Endothelial cell of umbilical vein (primary cell): ENCODE measurements at regions not wholly inside any gene's neighbourhood (a gene's known extent, or its start where the extent isn't known, plus 50 kb on each side); places are given as distances from the start of the nearest gene placed in this dataset.

Experiments used
- BruUV-seq: library from RNA; stranded (reverse); fragments of 400-500 nt; replicated peaks from 2 replicates; lab custom pipeline; 2021; lab: Mats Ljungman, UMichigan
- CTCF ChIA-PET: fragments of 300-600, 350-600 bp; sonication (Branson Sonifier 250); formaldehyde crosslinking; loops from one replicate; lab custom pipeline; 2021; ENCODE audit warnings: antibody characterized with exemption, inconsistent platforms; lab: Charles Lee
- POLR2A ChIA-PET: fragments of 300-600, 350-600 bp; sonication (Branson Sonifier 250); formaldehyde crosslinking; loops from one replicate; lab custom pipeline; 2021; ENCODE audit warnings: antibody characterized with exemption, inconsistent platforms; lab: Charles Lee
- DNase-seq: peaks from one replicate; pipeline ENCODE4 v3.0.0-alpha.2; 2011; ENCODE audit warnings: low read depth, low spot score
- FAIRE-seq: peaks from 2 replicates; lab custom pipeline; 2011; peaks lifted over from hg19 to GRCh38; lab: Jason Lieb, UNC
- H2AFZ ChIP-seq: 2 replicates; pipeline ENCODE4 v1.6.0; 2012; ENCODE audit warnings: low read depth, low read length, control low read depth, inconsistent platforms
- H3K27ac ChIP-seq: 2 replicates; pipeline ENCODE4 v1.5.1; 2011; ENCODE audit warnings: low read depth, mild to moderate bottlenecking, control low read depth, low read length, moderate library complexity; ENCODE audit not compliant: insufficient read depth
- H3K27me3 ChIP-seq, 2 experiments: 2 replicates each; pipeline versions ENCODE4 v1.6.0 to v1.6.1; 2011; ENCODE audit warnings: low read length in 2 of 2, mixed read lengths in 1 of 2; ENCODE audit not compliant: control insufficient read depth in 2 of 2, insufficient read depth in 2 of 2
- H3K36me3 ChIP-seq, 2 experiments: 2 replicates in 1 of 2; 3 replicates in 1 of 2; pipeline ENCODE4 v1.5.1; 2011; ENCODE audit warnings: low read length in 2 of 2, mild to moderate bottlenecking in 1 of 2, moderate library complexity in 1 of 2; ENCODE audit not compliant: control insufficient read depth in 2 of 2, insufficient read depth in 2 of 2; ENCODE audit errors: extremely low read depth in 1 of 2
- H3K4me1 ChIP-seq: 3 replicates; pipeline ENCODE4 v1.5.1; 2011; ENCODE audit warnings: mild to moderate bottlenecking, low read length; ENCODE audit not compliant: control insufficient read depth, insufficient read depth; ENCODE audit errors: extremely low read depth
- H3K4me2 ChIP-seq: 2 replicates; pipeline ENCODE4 v1.6.1; 2011; ENCODE audit warnings: low read length, control low read depth, mixed read lengths; ENCODE audit not compliant: insufficient read depth
- H3K4me3 ChIP-seq, 3 experiments: fragments of 200-600 bp in 1 of 3; sonication (generic), shearing (Covaris generic) in 1 of 3; replicated peaks in 1 of 3; 2 replicates each; pipeline ENCODE4 v1.5.1; 2011 to 2016; ENCODE audit warnings: control low read depth in 3 of 3, low read length in 3 of 3, mild to moderate bottlenecking in 2 of 3, inconsistent platforms in 1 of 3, low read depth in 1 of 3, moderate library complexity in 1 of 3; ENCODE audit not compliant: insufficient read depth in 1 of 3
- H3K79me2 ChIP-seq: 2 replicates; pipeline ENCODE4 v1.6.0; 2012; ENCODE audit warnings: low read length, inconsistent platforms; ENCODE audit not compliant: control insufficient read depth, insufficient read depth
- H3K9ac ChIP-seq: replicated peaks from 2 replicates; pipeline ENCODE3; 2011; ENCODE audit warnings: low read length, control low read depth; ENCODE audit not compliant: insufficient read depth; ENCODE audit errors: extremely low read depth
- H3K9me1 ChIP-seq: replicated peaks from 3 replicates; pipeline ENCODE4 v1.6.0; 2011; ENCODE audit warnings: mild to moderate bottlenecking, low read length; ENCODE audit not compliant: control insufficient read depth, insufficient read depth; ENCODE audit errors: extremely low read depth
- H3K9me3 ChIP-seq: replicated peaks from 2 replicates; pipeline ENCODE4 v1.5.1; 2012; ENCODE audit warnings: low read length, inconsistent platforms; ENCODE audit not compliant: control insufficient read depth, insufficient read depth
- H4K20me1 ChIP-seq: replicated peaks from 2 replicates; pipeline ENCODE3; 2011; ENCODE audit warnings: mild to moderate bottlenecking, low read length; ENCODE audit not compliant: control insufficient read depth, insufficient read depth; ENCODE audit errors: extremely low read depth
- EZH2 ChIP-seq: IDR thresholded peaks from 2 replicates; pipeline ENCODE4 v1.6.1; 2012; ENCODE audit warnings: borderline replicate concordance, low read depth, mild to moderate bottlenecking, moderate library complexity, low read length, inconsistent platforms; ENCODE audit not compliant: severe bottlenecking
- FOS ChIP-seq: IDR thresholded peaks from 2 replicates; pipeline ENCODE4 v1.6.1; 2011; ENCODE audit warnings: mild to moderate bottlenecking, low read length, moderate library complexity, borderline replicate concordance; ENCODE audit not compliant: insufficient read depth
- GATA2 ChIP-seq: IDR thresholded peaks from 2 replicates; pipeline ENCODE4 v1.7.0; 2011; ENCODE audit warnings: low read depth, mild to moderate bottlenecking, moderate library complexity, mixed read lengths, low read length; ENCODE audit not compliant: insufficient read length, insufficient read depth
- JUN ChIP-seq: IDR thresholded peaks from 2 replicates; pipeline ENCODE4 v1.6.1; 2011; ENCODE audit warnings: borderline replicate concordance, low read depth; ENCODE audit not compliant: insufficient read length, insufficient read depth
- MAX ChIP-seq: IDR thresholded peaks from 2 replicates; pipeline ENCODE4 v1.6.1; 2011; ENCODE audit not compliant: insufficient read depth, insufficient read length
- POLR2A ChIP-seq: IDR thresholded peaks from 2 replicates; pipeline ENCODE4 v1.6.1; 2012; ENCODE audit warnings: low read depth, mild to moderate bottlenecking, control low read depth, low read length
- dilution Hi-C: fragments of 300-500 bp; cut with MboI; formaldehyde crosslinking; loops from one replicate; pipeline ENCODE4 v1.15.0; 2019; ENCODE audit warnings: low sequenced_read_pairs; ENCODE audit not compliant: extremely low pct_ligation_motif_present
- intact Hi-C: fragments of 100-400 bp; cut with micrococcal nuclease; formaldehyde crosslinking; loops from one replicate; pipeline ENCODE4 v1.10.0; 2022
- TF ChIP-seq, protein P1 (sequence below), 2 donors: IDR thresholded peaks; 1 replicate in 1 of 2; 2 replicates in 1 of 2; pipeline ENCODE4 v1.5.1; 2011; ENCODE audit warnings: low read length in 2 of 2, mild to moderate bottlenecking in 2 of 2, moderate library complexity in 2 of 2, control low read depth in 1 of 2, inconsistent platforms in 1 of 2, low read depth in 1 of 2; ENCODE audit not compliant: insufficient read depth in 1 of 2; ENCODE audit errors: extremely low read depth in 1 of 2

DNA sequence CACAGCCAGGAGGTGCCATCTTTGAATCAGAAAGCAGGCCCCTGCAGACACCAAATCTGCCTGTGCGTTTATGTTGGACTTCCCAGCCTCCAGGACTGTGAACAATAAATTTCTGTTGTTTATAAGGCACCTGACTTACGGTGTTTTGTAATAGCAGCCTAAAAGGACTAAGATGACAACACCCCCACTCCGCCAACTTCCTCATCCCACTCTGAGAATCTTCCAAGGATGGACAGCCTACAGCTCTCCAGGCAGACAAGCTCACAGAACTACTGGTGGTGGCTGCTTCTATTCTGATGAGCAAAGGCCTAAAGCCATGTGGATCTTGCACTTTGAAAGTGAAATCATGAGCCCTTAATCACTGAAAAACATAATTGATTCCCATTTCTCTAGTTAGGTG, 449.2 kb downstream of the TSHZ3 start:
- no peak overlapping the region for H3K4me3 ChIP-seq
- no peak overlapping the region for H2AFZ ChIP-seq
- intact Hi-C loops (loop anchor here (5.0 kb wide), 1 partner anchor 232 kb away; no protein-coding TSS in a partner anchor), dilution Hi-C loops (no loop called here)
- no peak overlapping the region for H3K9ac ChIP-seq
- no peaks in the 10 kb centered on the region for H4K20me1 ChIP-seq
- peaks cover 8% of the 10 kb centered on the region for H3K9me3 ChIP-seq
- FAIRE-seq (no peak), DNase-seq (no peak)
- H3K79me2 ChIP-seq = no peaks in the 10 kb centered on the region
- H3K4me2 ChIP-seq = no peak overlapping the region
- CTCF ChIA-PET = no interaction called here
- no peaks in the 10 kb centered on the region for H3K27me3 ChIP-seq
- no peaks in the 10 kb centered on the region for H3K36me3 ChIP-seq
- no peak overlapping the region for H3K27ac ChIP-seq
- H3K9me1 ChIP-seq = no peaks in the 10 kb centered on the region
- POLR2A ChIA-PET = no interaction called here
- BruUV-seq = no TSS peak
- TF ChIP-seq POLR2A (no peak), GATA2 (no peak)
- H3K4me1 ChIP-seq = no peaks in the 10 kb centered on the region

- no peak overlapping the region for H3K4me2 ChIP-seq
- intact Hi-C loops (no loop called here), dilution Hi-C loops (no loop called here)
- no peaks in the 10 kb centered on the region for H3K27me3 ChIP-seq
- no peak overlapping the region for H2AFZ ChIP-seq
- no peak overlapping the region for H3K9ac ChIP-seq
- no peak overlapping the region for H3K4me3 ChIP-seq
- POLR2A ChIA-PET = no interaction called here
- no peaks in the 10 kb centered on the region for H3K36me3 ChIP-seq
- CTCF ChIA-PET = no interaction called here
- H4K20me1 ChIP-seq = no peaks in the 10 kb centered on the region
- FAIRE-seq (no peak), DNase-seq (no peak)
- TF ChIP-seq FOS (no peak), JUN (no peak), GATA2 (no peak), POLR2A (no peak), EZH2 (no peak), MAX (no peak)
- TF ChIP-seq, protein P1, sequence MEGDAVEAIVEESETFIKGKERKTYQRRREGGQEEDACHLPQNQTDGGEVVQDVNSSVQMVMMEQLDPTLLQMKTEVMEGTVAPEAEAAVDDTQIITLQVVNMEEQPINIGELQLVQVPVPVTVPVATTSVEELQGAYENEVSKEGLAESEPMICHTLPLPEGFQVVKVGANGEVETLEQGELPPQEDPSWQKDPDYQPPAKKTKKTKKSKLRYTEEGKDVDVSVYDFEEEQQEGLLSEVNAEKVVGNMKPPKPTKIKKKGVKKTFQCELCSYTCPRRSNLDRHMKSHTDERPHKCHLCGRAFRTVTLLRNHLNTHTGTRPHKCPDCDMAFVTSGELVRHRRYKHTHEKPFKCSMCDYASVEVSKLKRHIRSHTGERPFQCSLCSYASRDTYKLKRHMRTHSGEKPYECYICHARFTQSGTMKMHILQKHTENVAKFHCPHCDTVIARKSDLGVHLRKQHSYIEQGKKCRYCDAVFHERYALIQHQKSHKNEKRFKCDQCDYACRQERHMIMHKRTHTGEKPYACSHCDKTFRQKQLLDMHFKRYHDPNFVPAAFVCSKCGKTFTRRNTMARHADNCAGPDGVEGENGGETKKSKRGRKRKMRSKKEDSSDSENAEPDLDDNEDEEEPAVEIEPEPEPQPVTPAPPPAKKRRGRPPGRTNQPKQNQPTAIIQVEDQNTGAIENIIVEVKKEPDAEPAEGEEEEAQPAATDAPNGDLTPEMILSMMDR (IDR thresholded peaks at IDR 0.05; ENCODE audit: extremely low read depth in 1 of 2, insufficient read depth in 1 of 2, low read depth in 1 of 2, low read length in 2 of 2) = no peak
- no peaks in the 10 kb centered on the region for H3K9me1 ChIP-seq
- BruUV-seq = no TSS peak
- H3K79me2 ChIP-seq = no peaks in the 10 kb centered on the region
- peaks cover 8% of the 10 kb centered on the region for H3K9me3 ChIP-seq
- no peaks in the 10 kb centered on the region for H3K4me1 ChIP-seq
- H3K27ac ChIP-seq = no peak overlapping the region
These were observed 450.7 kb downstream of the TSHZ3 start for GRCh38 chr19:30898353-30899103.
